Adrenal gland (tissue), 9 donors: ENCODE measurements at regions not wholly inside any gene's neighbourhood (a gene's known extent, or its start where the extent isn't known, plus 50 kb on each side); places are given as distances from the start of the nearest gene placed in this dataset.

Experiments used
- DNase-seq, 7 donors: peaks; one replicate each; pipeline ENCODE4 v3.0.0-alpha.2; 2019 to 2020
- H3K27ac ChIP-seq, 5 donors: fragments of 200-600 bp; sonication (generic) in 4 of 5; 1 replicate in 3 of 5; 2 replicates in 2 of 5; pipeline versions ENCODE4 v1.5.1 to v1.8.0; 2016 to 2020; ENCODE audit warnings: mild to moderate bottlenecking in 1 of 5
- H3K27me3 ChIP-seq: fragments of 200-600 bp; 2 replicates; pipeline ENCODE4 v1.8.0; 2021
- H3K36me3 ChIP-seq, 2 donors: fragments of 200-600 bp; replicated peaks in 1 of 2; 1 replicate in 1 of 2; 2 replicates in 1 of 2; pipeline versions ENCODE4 v1.5.1 to v1.8.0; 2018 to 2022
- H3K4me1 ChIP-seq, 2 donors: fragments of 200-600 bp; replicated peaks in 1 of 2; 1 replicate in 1 of 2; 2 replicates in 1 of 2; pipeline versions ENCODE4 v1.5.1 to v1.8.0; 2018 to 2021
- H3K4me3 ChIP-seq, 4 donors: fragments of 200-600 bp; sonication (generic) in 3 of 4; one replicate each; pipeline ENCODE4 v1.5.1; 2016 to 2018
- H3K9me3 ChIP-seq, 3 donors: fragments of 200-600 bp; sonication (generic) in 1 of 3; replicated peaks in 1 of 3; 1 replicate in 2 of 3; 2 replicates in 1 of 3; pipeline versions ENCODE4 v1.5.1 to v1.8.0; 2016 to 2021
- POLR2A ChIP-seq, 2 donors: fragments of 450-650 bp; IDR thresholded peaks; one replicate each; pipeline ENCODE4 v1.6.1; 2017; ENCODE audit warnings: antibody characterized with exemption in 2 of 2, mild to moderate bottlenecking in 2 of 2, moderate library complexity in 1 of 2
- WGBS, 4 donors: extraction: QIAGEN DNeasy Blood & Tissue Kit in 2 of 4; methylation state at CpG; one replicate each; pipeline versions ENCODE4 v1.1.5 to v1.1.7; 2013 to 2017; 5-methylcytosine and 5-hydroxymethylcytosine counted together
- intact Hi-C, 2 donors: fragments of 100-400 bp; cut with DNase I; formaldehyde crosslinking; loops; one replicate each; pipeline versions ENCODE4 v1.14.1 to v1.15.0; 2022 to 2023
- TF ChIP-seq, protein P1 (sequence below), 6 experiments: fragments of 450-650 bp in 4 of 6; fragments of 200-600 bp in 2 of 6; sonication (generic) in 1 of 6; IDR thresholded peaks; 1 replicate in 5 of 6; 2 replicates in 1 of 6; pipeline versions ENCODE4 v1.5.1 to v1.8.0; 2016 to 2021; ENCODE audit warnings: antibody characterized with exemption in 6 of 6, mild to moderate bottlenecking in 2 of 6, moderate library complexity in 1 of 6
- donor health status: healthy with polysubstance abuse.
- donor health status: Bipolar disorder and iron deficiency.
- donor health status: DM: yes; HTN: yes; CAD: no.
- donor health status: DM: no; HTN: no; CAD: no.
- donor health status: DM: no; HTN: no; CAD: no.

DNA sequence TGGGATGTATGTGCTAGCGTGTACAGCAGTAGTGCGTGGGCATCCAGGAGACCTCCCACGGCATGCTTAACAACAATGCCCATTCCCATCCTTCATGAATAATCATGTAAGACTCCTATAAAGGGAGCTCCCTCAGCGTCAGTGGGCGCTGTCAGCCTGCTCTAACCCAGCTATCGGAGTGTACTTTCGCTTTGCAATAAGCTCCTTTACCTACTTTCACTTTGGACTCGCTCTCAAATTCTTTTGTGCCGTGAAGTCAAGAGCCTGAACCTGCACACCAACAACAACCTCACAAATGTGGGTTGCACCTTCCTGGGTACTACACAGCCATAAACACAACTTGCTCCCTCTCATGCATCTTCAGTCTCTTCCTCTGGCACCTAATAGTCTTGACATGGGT, 114.8 kb upstream of the PAXBP1 start:
- H3K27me3 ChIP-seq = no peaks in the 10 kb centered on the region
- no peaks in the 10 kb centered on the region for H3K9me3 ChIP-seq
- H3K4me3 ChIP-seq = no peak overlapping the region
- DNase-seq = no peak
- H3K4me1 ChIP-seq = no peaks in the 10 kb centered on the region
- TF ChIP-seq POLR2A (IDR thresholded peaks at IDR 0.05) = no peak
- TF ChIP-seq, protein P1, sequence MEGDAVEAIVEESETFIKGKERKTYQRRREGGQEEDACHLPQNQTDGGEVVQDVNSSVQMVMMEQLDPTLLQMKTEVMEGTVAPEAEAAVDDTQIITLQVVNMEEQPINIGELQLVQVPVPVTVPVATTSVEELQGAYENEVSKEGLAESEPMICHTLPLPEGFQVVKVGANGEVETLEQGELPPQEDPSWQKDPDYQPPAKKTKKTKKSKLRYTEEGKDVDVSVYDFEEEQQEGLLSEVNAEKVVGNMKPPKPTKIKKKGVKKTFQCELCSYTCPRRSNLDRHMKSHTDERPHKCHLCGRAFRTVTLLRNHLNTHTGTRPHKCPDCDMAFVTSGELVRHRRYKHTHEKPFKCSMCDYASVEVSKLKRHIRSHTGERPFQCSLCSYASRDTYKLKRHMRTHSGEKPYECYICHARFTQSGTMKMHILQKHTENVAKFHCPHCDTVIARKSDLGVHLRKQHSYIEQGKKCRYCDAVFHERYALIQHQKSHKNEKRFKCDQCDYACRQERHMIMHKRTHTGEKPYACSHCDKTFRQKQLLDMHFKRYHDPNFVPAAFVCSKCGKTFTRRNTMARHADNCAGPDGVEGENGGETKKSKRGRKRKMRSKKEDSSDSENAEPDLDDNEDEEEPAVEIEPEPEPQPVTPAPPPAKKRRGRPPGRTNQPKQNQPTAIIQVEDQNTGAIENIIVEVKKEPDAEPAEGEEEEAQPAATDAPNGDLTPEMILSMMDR (IDR thresholded peaks at IDR 0.05) = no peak
- no peak overlapping the region for H3K27ac ChIP-seq
- WGBS, 4 donors = 83 to 87% (median 85%) methylated on average over 6 to 9 of the region's 9 CpGs
- intact Hi-C loops = no loop called here
- no peaks in the 10 kb centered on the region for H3K36me3 ChIP-seq

DNA sequence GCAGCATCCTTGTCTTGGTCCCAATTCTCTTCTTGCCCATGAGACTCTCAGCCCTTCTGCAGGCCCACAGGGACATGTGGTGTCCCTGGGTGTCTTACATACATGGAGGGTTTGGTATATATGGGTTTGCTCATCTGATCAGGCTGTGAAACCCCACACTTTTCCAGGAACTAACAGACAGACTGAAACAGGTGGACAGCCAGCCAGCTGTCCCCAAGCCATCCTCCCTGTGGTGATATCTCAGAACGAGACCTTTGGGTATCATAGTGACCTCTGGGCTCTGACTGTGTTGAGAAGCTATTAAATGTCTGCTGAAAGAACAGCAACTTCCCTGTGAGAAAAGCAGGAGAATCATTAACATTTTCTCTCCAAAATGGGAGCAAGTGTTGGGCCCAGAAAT, 115.5 kb upstream of the PAXBP1 start:
- 38 to 71% (median 55%) methylated on average over 1 of the region's 1 CpG for WGBS, 4 donors
- Histone ChIP-seq H3K9me3 (no peaks in the 10 kb centered on the region), H3K27ac (no peak overlapping the region), H3K4me1 (no peaks in the 10 kb centered on the region), H3K27me3 (no peaks in the 10 kb centered on the region), H3K36me3 (no peaks in the 10 kb centered on the region), H3K4me3 (no peak overlapping the region)
- no peak for DNase-seq
- no peak for TF ChIP-seq POLR2A (IDR thresholded peaks at IDR 0.05)
- TF ChIP-seq, protein P1 (IDR thresholded peaks at IDR 0.05) = no peak
- intact Hi-C loops = no loop called here

DNA sequence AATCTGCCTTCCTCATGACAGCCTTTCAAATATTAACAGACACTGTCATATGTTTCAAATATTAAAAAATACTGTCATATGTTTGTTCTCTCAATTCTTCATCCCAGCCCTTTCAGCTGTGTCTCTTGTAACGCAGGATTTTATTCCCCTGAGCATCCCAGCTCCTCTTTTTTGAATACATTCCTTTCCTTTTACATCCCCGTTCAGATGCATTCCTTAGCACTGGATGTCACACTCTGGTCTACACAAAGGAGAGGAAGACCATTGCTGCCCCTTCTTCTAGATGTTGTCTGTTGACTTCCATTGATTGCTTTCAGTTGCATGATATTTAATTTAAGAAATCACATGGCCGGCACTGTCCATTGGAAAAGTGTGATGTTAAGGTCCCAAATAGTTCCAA, 117.4 kb upstream of the PAXBP1 start:
- Histone ChIP-seq H3K4me1 (no peaks in the 10 kb centered on the region), H3K9me3 (no peaks in the 10 kb centered on the region), H3K36me3 (no peaks in the 10 kb centered on the region), H3K27me3 (no peaks in the 10 kb centered on the region), H3K27ac (no peak overlapping the region), H3K4me3 (no peak overlapping the region)
- TF ChIP-seq POLR2A (IDR thresholded peaks at IDR 0.05) = no peak
- TF ChIP-seq, protein P1 (IDR thresholded peaks at IDR 0.05) = no peak
- 70 to 77% (median 71%) methylated on average over 3 of the region's 3 CpGs for WGBS, 4 donors
- no peak for DNase-seq
- intact Hi-C loops = no loop called here

DNA sequence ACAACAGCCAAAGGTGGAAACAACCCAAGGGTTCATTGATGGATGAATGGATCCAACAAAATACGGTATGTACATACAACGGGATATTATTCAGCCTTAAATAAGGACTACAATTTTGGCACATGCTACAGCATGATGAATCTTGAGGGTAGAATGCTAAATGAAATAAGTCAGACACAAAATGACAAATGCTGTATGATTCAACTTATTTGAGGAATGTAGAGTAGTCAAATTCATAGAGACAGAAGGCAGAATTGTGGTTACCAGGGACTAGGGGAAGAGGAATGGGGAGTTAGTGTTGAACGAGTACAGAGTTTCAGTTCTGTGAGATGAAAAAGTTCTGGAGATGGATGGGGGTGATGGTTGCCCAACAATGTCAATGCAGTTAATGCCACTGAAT, 118.0 kb upstream of the PAXBP1 start:
- WGBS, 4 donors = 63 to 80% (median 73%) methylated on average over 3 of the region's 3 CpGs
- DNase-seq = no peak
- no peaks in the 10 kb centered on the region for H3K9me3 ChIP-seq
- H3K4me1 ChIP-seq = no peaks in the 10 kb centered on the region
- TF ChIP-seq, protein P1 (IDR thresholded peaks at IDR 0.05) = no peak
- TF ChIP-seq POLR2A (IDR thresholded peaks at IDR 0.05) = no peak
- H3K27me3 ChIP-seq = no peaks in the 10 kb centered on the region
- H3K4me3 ChIP-seq = no peak overlapping the region
- H3K27ac ChIP-seq = no peak overlapping the region
- intact Hi-C loops = no loop called here
- no peaks in the 10 kb centered on the region for H3K36me3 ChIP-seq
